Mesothelial cell of epicardium (in vitro differentiated cells): ENCODE measurements at regions not wholly inside any gene's neighbourhood (a gene's known extent, or its start where the extent isn't known, plus 50 kb on each side); places are given as distances from the start of the nearest gene placed in this dataset.
A peak's percentile ranks its signal among the peaks of the same experiment; 100 is the strongest.

Experiments used
- DNase-seq, 2 experiments: peaks; one replicate each; pipeline ENCODE4 v3.0.0; 2021; ENCODE audit warnings: low spot score in 2 of 2; ENCODE audit not compliant: unreplicated experiment in 2 of 2
- H3K27ac Mint-ChIP-seq: 2 replicates; pipeline ENCODE4 v1.8.0; 2021; ENCODE audit warnings: mixed read lengths
- H3K27me3 Mint-ChIP-seq: 2 replicates; pipeline ENCODE4 v1.8.0; 2021; ENCODE audit warnings: low read depth, mixed read lengths
- H3K36me3 Mint-ChIP-seq: 2 replicates; pipeline ENCODE4 v1.8.0; 2021; ENCODE audit warnings: mixed read lengths
- H3K4me1 Mint-ChIP-seq: 2 replicates; pipeline ENCODE4 v1.8.0; 2021; ENCODE audit warnings: mixed read lengths
- H3K4me3 Mint-ChIP-seq: 2 replicates; pipeline ENCODE4 v1.8.0; 2021; ENCODE audit warnings: mild to moderate bottlenecking, moderate library complexity, mixed read lengths
- H3K9me3 Mint-ChIP-seq: 2 replicates; pipeline ENCODE4 v1.8.0; 2021; ENCODE audit warnings: mixed read lengths
- CTCF ChIP-seq: fragments of 200-600 bp; sonication (generic); IDR thresholded peaks from one replicate; pipeline ENCODE4 v1.5.0; 2021; ENCODE audit warnings: antibody characterized with exemption; ENCODE audit not compliant: unreplicated experiment

GRCh38 chr9:129264388-129264787 lies 86.3 kb upstream of the IER5L start:
- Mint-ChIP-seq H3K27ac (no peak overlapping the region), H3K4me1 (peaks cover 2% of the 10 kb centered on the region), H3K9me3 (no peaks in the 10 kb centered on the region), H3K4me3 (no peak overlapping the region), H3K36me3 (no peaks in the 10 kb centered on the region), H3K27me3 (peaks cover 8% of the 10 kb centered on the region)
- TF ChIP-seq CTCF, result no peak
- no peak for DNase-seq

GRCh38 chr9:129263836-129264235 lies 85.8 kb upstream of the IER5L start:
- no peak overlapping the region for H3K27ac Mint-ChIP-seq
- no peak for DNase-seq
- peaks cover 6% of the 10 kb centered on the region for H3K4me1 Mint-ChIP-seq
- peaks cover 13% of the 10 kb centered on the region for H3K27me3 Mint-ChIP-seq
- H3K36me3 Mint-ChIP-seq, result no peaks in the 10 kb centered on the region
- H3K4me3 Mint-ChIP-seq, result no peak overlapping the region
- H3K9me3 Mint-ChIP-seq, result no peaks in the 10 kb centered on the region
- no peak for TF ChIP-seq CTCF

- peaks cover 14% of the 10 kb centered on the region for H3K27me3 Mint-ChIP-seq
- H3K4me3 Mint-ChIP-seq, result no peak overlapping the region
- no peaks in the 10 kb centered on the region for H3K36me3 Mint-ChIP-seq
- TF ChIP-seq CTCF, result no peak
- H3K4me1 Mint-ChIP-seq, result peaks cover 8% of the 10 kb centered on the region
- no peaks in the 10 kb centered on the region for H3K9me3 Mint-ChIP-seq
- no peak overlapping the region for H3K27ac Mint-ChIP-seq
- no peak for DNase-seq
Measured at GRCh38 chr9:129262261-129262660, 84.2 kb upstream of the IER5L start.

GRCh38 chr9:129259375-129259774 lies 81.3 kb upstream of the IER5L start:
- DNase-seq, result no peak
- TF ChIP-seq CTCF, result no peak
- H3K36me3 Mint-ChIP-seq, result no peaks in the 10 kb centered on the region
- H3K27me3 Mint-ChIP-seq, result peaks cover 14% of the 10 kb centered on the region
- peak overlapping the region; percentile 47 for H3K4me3 Mint-ChIP-seq
- H3K9me3 Mint-ChIP-seq, result no peaks in the 10 kb centered on the region
- H3K4me1 Mint-ChIP-seq, result peaks cover 8% of the 10 kb centered on the region
- H3K27ac Mint-ChIP-seq, result no peak overlapping the region

- no peak overlapping the region for H3K27ac Mint-ChIP-seq
- H3K4me3 Mint-ChIP-seq, result peak overlapping the region; percentile 47
- no peaks in the 10 kb centered on the region for H3K9me3 Mint-ChIP-seq
- no peak for DNase-seq
- peaks cover 13% of the 10 kb centered on the region for H3K4me1 Mint-ChIP-seq
- H3K36me3 Mint-ChIP-seq, result no peaks in the 10 kb centered on the region
- no peak for TF ChIP-seq CTCF
- peaks cover 14% of the 10 kb centered on the region for H3K27me3 Mint-ChIP-seq
Measured at GRCh38 chr9:129258823-129259301, 80.8 kb upstream of the IER5L start.
